Fibroblast of lung (primary cell): ENCODE measurements at regions not wholly inside any gene's neighbourhood (a gene's known extent, or its start where the extent isn't known, plus 50 kb on each side); places are given as distances from the start of the nearest gene placed in this dataset.
"Not testable (repeated sequence)": the region's sequence is repeated elsewhere in the genome, so short reads cannot be mapped to it uniquely, and the experiment has no call there.

ENCODE experiments used
- DNase-seq, 2 donors: peaks; one replicate each; pipeline versions ENCODE4 v3.0.0 to v3.0.0-alpha.2; 2010; ENCODE audit warnings: low read depth in 2 of 2
- H2AFZ ChIP-seq: 2 replicates; pipeline ENCODE4 v1.5.1; 2012; ENCODE audit warnings: low read length, control low read depth, inconsistent platforms
- H3K27ac ChIP-seq: 2 replicates; pipeline ENCODE4 v1.5.1; 2011; ENCODE audit warnings: low read length, control low read depth; ENCODE audit not compliant: insufficient read depth
- H3K27me3 ChIP-seq: 2 replicates; pipeline ENCODE4 v1.5.1; 2011; ENCODE audit warnings: mild to moderate bottlenecking, low read length; ENCODE audit not compliant: control insufficient read depth, insufficient read depth
- H3K36me3 ChIP-seq: 2 replicates; pipeline ENCODE4 v1.5.1; 2011; ENCODE audit warnings: low read length; ENCODE audit not compliant: control insufficient read depth, insufficient read depth
- H3K4me1 ChIP-seq: 2 replicates; pipeline ENCODE4 v1.5.1; 2011; ENCODE audit warnings: low read length; ENCODE audit not compliant: control insufficient read depth, insufficient read depth; ENCODE audit errors: extremely low read depth
- H3K4me2 ChIP-seq: 2 replicates; pipeline ENCODE4 v1.5.1; 2011; ENCODE audit warnings: low read length, control low read depth; ENCODE audit not compliant: insufficient read depth; ENCODE audit errors: extremely low read depth
- H3K4me3 ChIP-seq, 4 experiments: fragments of 200-600 bp in 1 of 4; sonication (generic) in 1 of 4; replicated peaks in 1 of 4; 2 replicates each; pipeline ENCODE4 v1.5.1; 2011 to 2016; ENCODE audit warnings: low read length in 4 of 4, low read depth in 3 of 4, mild to moderate bottlenecking in 3 of 4, control low read depth in 2 of 4, inconsistent platforms in 1 of 4, mixed read lengths in 1 of 4; ENCODE audit not compliant: insufficient read depth in 1 of 4; ENCODE audit errors: control extremely low read depth in 1 of 4
- H3K79me2 ChIP-seq: 2 replicates; pipeline ENCODE4 v1.5.1; 2012; ENCODE audit warnings: mild to moderate bottlenecking, low read length, inconsistent platforms; ENCODE audit not compliant: control insufficient read depth, insufficient read depth
- H3K9ac ChIP-seq: 2 replicates; pipeline ENCODE4 v1.5.1; 2011; ENCODE audit warnings: mild to moderate bottlenecking, low read length, control low read depth; ENCODE audit not compliant: insufficient read depth
- H3K9me3 ChIP-seq: 2 replicates; pipeline ENCODE4 v1.5.1; 2012; ENCODE audit warnings: low read depth, low read length; ENCODE audit not compliant: control insufficient read depth, insufficient read depth
- H4K20me1 ChIP-seq: 2 replicates; pipeline ENCODE4 v1.5.1; 2011; ENCODE audit warnings: low read length; ENCODE audit not compliant: control insufficient read depth, insufficient read depth; ENCODE audit errors: extremely low read depth

- H4K20me1 ChIP-seq, H3K36me3 ChIP-seq, H3K4me2 ChIP-seq, H3K9me3 ChIP-seq, H3K27me3 ChIP-seq, H3K4me1 ChIP-seq, DNase-seq, H3K9ac ChIP-seq, H3K79me2 ChIP-seq, H2AFZ ChIP-seq, H3K4me3 ChIP-seq, H3K27ac ChIP-seq: not testable (repeated sequence)
Measured at GRCh38 chr11:71738317-71738716, 94.7 kb upstream of the DEFB108B start.

DNA sequence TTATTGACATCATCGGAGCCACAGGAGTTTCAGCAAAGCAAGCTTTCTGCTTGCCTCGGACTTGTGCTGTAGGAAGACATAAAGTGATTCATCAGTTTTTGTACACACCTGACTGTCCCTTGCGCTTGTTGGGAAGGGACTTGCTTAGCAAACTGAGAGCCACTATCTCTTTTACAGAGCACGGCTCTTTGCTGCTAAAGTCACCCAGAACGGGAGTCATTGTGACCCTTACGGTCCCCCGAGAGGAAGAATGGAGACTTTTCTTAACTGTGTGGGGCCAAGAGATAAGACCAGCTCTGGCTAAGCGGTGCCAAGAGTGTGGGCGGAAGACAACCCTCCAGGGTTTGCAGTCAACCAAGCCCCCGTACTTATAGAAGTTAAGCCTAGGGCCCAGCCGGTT lies 89.6 kb upstream of the DEFB108B start:
- H2AFZ ChIP-seq, H3K36me3 ChIP-seq, H4K20me1 ChIP-seq, H3K9ac ChIP-seq, H3K4me3 ChIP-seq, H3K27me3 ChIP-seq, H3K27ac ChIP-seq, DNase-seq, H3K4me2 ChIP-seq, H3K4me1 ChIP-seq, H3K79me2 ChIP-seq, H3K9me3 ChIP-seq: not testable (repeated sequence)

GRCh38 chr11:71745656-71746055 lies 87.3 kb upstream of the DEFB108B start:
- H3K36me3 ChIP-seq, H3K9ac ChIP-seq, DNase-seq, H3K4me3 ChIP-seq, H3K9me3 ChIP-seq, H3K4me2 ChIP-seq, H2AFZ ChIP-seq, H4K20me1 ChIP-seq, H3K79me2 ChIP-seq, H3K27ac ChIP-seq, H3K27me3 ChIP-seq, H3K4me1 ChIP-seq: not testable (repeated sequence)

- H3K4me3 ChIP-seq, H4K20me1 ChIP-seq, H3K79me2 ChIP-seq: not testable (repeated sequence)
Measured at GRCh38 chr11:71746263-71746662, 86.7 kb upstream of the DEFB108B start.

DNA sequence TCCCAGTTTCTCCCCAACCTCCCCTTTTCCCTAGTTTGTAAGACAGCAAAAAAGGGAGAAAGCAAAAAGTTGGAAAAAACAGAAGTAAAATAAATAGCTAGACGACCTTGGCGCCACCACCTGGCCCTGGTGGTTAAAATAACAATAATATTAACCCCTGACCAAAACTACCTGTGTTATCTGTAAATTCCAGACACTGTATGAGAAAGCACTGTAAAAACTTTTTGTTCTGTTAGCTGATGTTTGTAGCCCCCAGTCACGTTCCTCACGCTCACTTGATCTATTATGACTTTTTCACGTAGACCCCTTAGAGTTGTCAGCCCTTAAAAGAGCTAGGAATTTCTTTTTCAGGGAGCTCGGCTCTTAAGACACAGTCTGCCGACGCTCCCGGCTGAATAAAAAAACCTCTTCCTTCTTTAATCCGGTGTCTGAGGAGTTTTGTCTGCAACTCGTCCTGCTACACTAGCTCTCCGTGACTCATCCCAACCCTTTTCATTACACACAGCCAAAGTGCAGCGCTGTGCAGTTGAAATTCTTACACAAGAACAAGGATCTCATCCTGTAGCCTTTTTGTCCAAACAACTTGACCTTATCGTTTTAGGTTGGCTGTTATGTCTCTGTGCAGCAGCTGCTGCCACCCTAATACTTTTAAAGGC lies 83.9 kb upstream of the DEFB108B start:
- H3K79me2 ChIP-seq, H3K9ac ChIP-seq, H3K4me2 ChIP-seq, H4K20me1 ChIP-seq, H3K27me3 ChIP-seq, H3K9me3 ChIP-seq, H2AFZ ChIP-seq, H3K4me1 ChIP-seq, H3K36me3 ChIP-seq, H3K4me3 ChIP-seq, H3K27ac ChIP-seq: not testable (repeated sequence)
- DNase-seq = peak; percentile 6 to 55

More at GRCh38 chr11:71746263-71746662, 86.7 kb upstream of the DEFB108B start:
- not testable (repeated sequence) for H3K9ac ChIP-seq, DNase-seq, H3K27me3 ChIP-seq, H3K4me1 ChIP-seq, H2AFZ ChIP-seq, H3K27ac ChIP-seq, H3K4me2 ChIP-seq, H3K9me3 ChIP-seq, H3K36me3 ChIP-seq

DNA sequence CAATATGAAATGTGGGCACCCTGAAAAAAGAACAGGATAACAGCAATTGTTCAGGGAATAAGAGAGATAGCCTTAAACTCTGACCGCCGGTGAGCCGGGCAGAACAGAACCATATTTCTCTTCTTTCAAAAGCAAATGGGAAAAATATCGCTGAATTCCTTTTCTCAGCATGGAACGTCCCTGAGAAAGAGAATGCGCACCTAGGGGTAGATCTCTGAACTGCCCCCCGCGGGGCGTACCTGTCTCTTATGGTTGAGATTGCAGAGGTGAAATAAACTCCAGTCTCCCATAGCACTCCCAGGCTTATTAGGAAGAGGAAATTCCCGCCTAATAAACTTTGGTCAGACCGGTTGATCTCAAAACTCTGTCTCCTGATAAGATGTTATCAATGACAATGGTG lies 82.1 kb upstream of the DEFB108B start:
- not testable (repeated sequence) for DNase-seq, H2AFZ ChIP-seq, H3K27me3 ChIP-seq, H3K9ac ChIP-seq, H3K36me3 ChIP-seq, H3K4me3 ChIP-seq, H3K9me3 ChIP-seq, H3K4me1 ChIP-seq, H4K20me1 ChIP-seq, H3K79me2 ChIP-seq, H3K27ac ChIP-seq, H3K4me2 ChIP-seq

GRCh38 chr11:71764695-71765491 lies 68.1 kb upstream of the DEFB108B start:
- not testable (repeated sequence) for H3K4me2 ChIP-seq, H2AFZ ChIP-seq
- peak; percentile 14 to 30 for DNase-seq

More at GRCh38 chr11:71764695-71765491, 68.1 kb upstream of the DEFB108B start:
- H3K4me3 ChIP-seq, H3K27ac ChIP-seq, H3K9me3 ChIP-seq, H3K4me1 ChIP-seq, H3K79me2 ChIP-seq, H3K9ac ChIP-seq, H4K20me1 ChIP-seq, H3K27me3 ChIP-seq, H3K36me3 ChIP-seq: not testable (repeated sequence)
